HCT116 (cell line): ENCODE measurements at regions not wholly inside any gene's neighbourhood (a gene's known extent, or its start where the extent isn't known, plus 50 kb on each side); places are given as distances from the start of the nearest gene placed in this dataset.

ENCODE experiments used
- ATAC-seq: fragments of 200-7000 bp; cut with Tn5 transposase; 2 replicates; pipeline ENCODE4 v1.9.1; 2020; ENCODE audit warnings: mild to moderate bottlenecking, moderate library complexity
- BruUV-seq: library from RNA; stranded (reverse); fragments of 400-500 nt; replicated peaks from 2 replicates; lab custom pipeline; 2021; lab: Mats Ljungman, UMichigan
- CTCF ChIA-PET: fragments of 300-600 bp; sonication (Branson Sonifier 250); formaldehyde crosslinking; loops from one replicate; lab custom pipeline; 2021; ENCODE audit warnings: antibody characterized with exemption; lab: Charles Lee
- POLR2A ChIA-PET: fragments of 300-600, 350-600 bp; sonication (Branson Sonifier 250); formaldehyde crosslinking; loops from one replicate; lab custom pipeline; 2021; ENCODE audit warnings: antibody characterized with exemption; lab: Charles Lee
- RAD21 ChIA-PET, 2 experiments: fragments of 300-600 bp; sonication (Branson Sonifier 250); formaldehyde crosslinking; loops; one replicate each; lab custom pipeline; 2023; ENCODE audit warnings: low total read pairs in 2 of 2; ENCODE audit not compliant: uncharacterized antibody in 2 of 2, unreplicated experiment in 2 of 2, low non-redundant PET in 1 of 2; lab: Charles Lee
- DNase-seq: peaks from one replicate; pipeline ENCODE4 v3.0.0-alpha.2; 2010; ENCODE audit warnings: low read depth, low spot score
- H2AFZ ChIP-seq: fragments of 200-600 bp; shearing (Covaris generic), sonication (generic); 2 replicates; pipeline ENCODE4 v1.6.1; 2017; ENCODE audit warnings: low read depth, mixed run types, mixed read lengths, antibody characterized with exemption, low read length; ENCODE audit not compliant: poor library complexity, severe bottlenecking
- H3K27ac ChIP-seq: 2 replicates; pipeline ENCODE4 v1.5.1; 2012; ENCODE audit warnings: low read depth, low read length
- H3K27me3 ChIP-seq: fragments of 200-600 bp; sonication (generic); 2 replicates; pipeline ENCODE4 v1.6.1; 2016; ENCODE audit warnings: mixed run types, low read length, mixed read lengths; ENCODE audit not compliant: insufficient read depth
- H3K36me3 ChIP-seq, 2 experiments: fragments of 200-500 bp in 1 of 2; fragments of 200-600 bp in 1 of 2; sonication (Bioruptor generic) in 1 of 2; sonication (generic) in 1 of 2; 2 replicates each; pipeline versions ENCODE4 v1.5.1 to v1.6.1; 2014 to 2016; ENCODE audit warnings: low read length in 2 of 2, inconsistent platforms in 1 of 2, mixed read lengths in 1 of 2, mixed run types in 1 of 2; ENCODE audit not compliant: insufficient read depth in 2 of 2, control insufficient read depth in 1 of 2
- H3K4me1 ChIP-seq, 2 experiments: fragments of 200-600 bp in 1 of 2; sonication (generic) in 1 of 2; 2 replicates each; pipeline versions ENCODE4 v1.5.1 to v1.6.1; 2012 to 2017; ENCODE audit warnings: low read length in 2 of 2, inconsistent platforms in 1 of 2, mild to moderate bottlenecking in 1 of 2, mixed read lengths in 1 of 2, mixed run types in 1 of 2, moderate library complexity in 1 of 2; ENCODE audit not compliant: insufficient read depth in 2 of 2, control insufficient read depth in 1 of 2
- H3K4me2 ChIP-seq: fragments of 200-600 bp; sonication (generic); 2 replicates; pipeline ENCODE4 v1.6.1; 2017; ENCODE audit warnings: mixed run types, low read length, mixed read lengths
- H3K4me3 ChIP-seq, 2 experiments: fragments of 200-600 bp in 1 of 2; sonication (generic) in 1 of 2; replicated peaks in 1 of 2; 2 replicates each; pipeline ENCODE4 v1.5.1; 2011 to 2016; ENCODE audit warnings: low read length in 2 of 2, control low read depth in 1 of 2, low read depth in 1 of 2, mild to moderate bottlenecking in 1 of 2, mixed read lengths in 1 of 2, mixed run types in 1 of 2
- H3K79me2 ChIP-seq: fragments of 200-600 bp; sonication (generic); 2 replicates; pipeline ENCODE4 v1.6.1; 2017; ENCODE audit warnings: mild to moderate bottlenecking, mixed run types, low read length, moderate library complexity, mixed read lengths; ENCODE audit not compliant: insufficient read depth
- H3K9ac ChIP-seq: fragments of 200-600 bp; sonication (generic); 2 replicates; pipeline ENCODE4 v1.6.1; 2016; ENCODE audit warnings: low read length, mixed read lengths
- H3K9me2 ChIP-seq: fragments of 200-600 bp; sonication (generic), shearing (Covaris generic); 2 replicates; pipeline ENCODE4 v1.6.1; 2017; ENCODE audit warnings: mixed run types, mild to moderate bottlenecking, moderate library complexity; ENCODE audit not compliant: insufficient read depth
- H3K9me3 ChIP-seq, 2 experiments: fragments of 200-500 bp in 1 of 2; fragments of 200-600 bp in 1 of 2; sonication (Bioruptor generic) in 1 of 2; sonication (generic) in 1 of 2; 2 replicates each; pipeline ENCODE4 v1.6.1; 2014 to 2017; ENCODE audit warnings: low read length in 2 of 2, mixed read lengths in 2 of 2, inconsistent platforms in 1 of 2, low read depth in 1 of 2, mild to moderate bottlenecking in 1 of 2, mixed run types in 1 of 2, moderate library complexity in 1 of 2; ENCODE audit not compliant: control insufficient read depth in 1 of 2, insufficient read depth in 1 of 2
- H4K20me1 ChIP-seq: fragments of 200-600 bp; sonication (generic), shearing (Covaris generic); 2 replicates; pipeline ENCODE4 v1.6.1; 2017; ENCODE audit warnings: mixed run types, mild to moderate bottlenecking, moderate library complexity; ENCODE audit not compliant: insufficient read depth
- ATF3 ChIP-seq: IDR thresholded peaks from 2 replicates; pipeline ENCODE4 v1.6.1; 2012
- REST ChIP-seq: IDR thresholded peaks from 2 replicates; pipeline ENCODE4 v1.6.1; 2012; ENCODE audit warnings: low read depth
- intact Hi-C: fragments of 100-400 bp; cut with micrococcal nuclease; formaldehyde crosslinking; loops from 2 replicates; pipeline ENCODE4 v1.10.0; 2022

- CTCF ChIA-PET: no interaction called here
- ATAC-seq: peak; percentile 66
- no peak overlapping the region for H2AFZ ChIP-seq
Measured at GRCh38 chr10:31739711-31740110, 188.9 kb downstream of the ARHGAP12 start.

More at GRCh38 chr10:31739711-31740110, 188.9 kb downstream of the ARHGAP12 start:
- Histone ChIP-seq H3K9ac (no peak overlapping the region), H3K27ac (no peak overlapping the region), H3K36me3 (no peaks in the 10 kb centered on the region), H3K27me3 (no peaks in the 10 kb centered on the region), H3K9me3 (no peaks in the 10 kb centered on the region), H3K4me1 (peaks cover 3 to 18% of the 10 kb centered on the region in 2 experiments; a peak in 3 of 4 replicates), H3K9me2 (no peaks in the 10 kb centered on the region), H3K79me2 (no peaks in the 10 kb centered on the region), H3K4me3 (no peak overlapping the region), H3K4me2 (peak overlapping the region; percentile 42), H4K20me1 (no peaks in the 10 kb centered on the region)
- TF ChIP-seq REST: no peak
- no peak for TF ChIP-seq ATF3
- BruUV-seq: no TSS peak
- ChIA-PET RAD21 (no interaction called here), POLR2A (interaction anchor here (0.6 kb wide), 1 partner anchor 15 kb away, joined by 4 read pairs; no protein-coding TSS in a partner anchor)
- no peak for DNase-seq
- intact Hi-C loops: no loop called here
